HG03097 (cell line): ENCODE measurements at regions not wholly inside any gene's neighbourhood (a gene's known extent, or its start where the extent isn't known, plus 50 kb on each side); places are given as distances from the start of the nearest gene placed in this dataset.
"Not testable (repeated sequence)": the region's sequence is repeated elsewhere in the genome, so short reads cannot be mapped to it uniquely, and the experiment has no call there.

ENCODE experiments used
- ATAC-seq: cut with Tn5 transposase; IDR thresholded peaks from one replicate; pipeline ENCODE4 v1.9.1; 2021; ENCODE audit not compliant: unreplicated experiment, low FRiP score

- no peak for ATAC-seq
Observed at GRCh38 chr11:23611726-23612125, 751.5 kb upstream of the CCDC179 start.

GRCh38 chr11:23620617-23621016 lies 760.3 kb upstream of the CCDC179 start:
- ATAC-seq: no peak

GRCh38 chr11:23632293-23632692 lies 772.0 kb upstream of the CCDC179 start:
- no peak for ATAC-seq

- ATAC-seq: no peak
Observed at GRCh38 chr11:23644443-23644842, 784.2 kb upstream of the CCDC179 start.

- ATAC-seq: not testable (repeated sequence)
Observed at GRCh38 chr11:23652336-23652735, 792.1 kb upstream of the CCDC179 start.

- ATAC-seq: no peak
Observed at GRCh38 chr11:23653071-23653675, 792.9 kb upstream of the CCDC179 start.

- ATAC-seq: no peak
Observed at GRCh38 chr11:23668324-23668723, 808.0 kb upstream of the CCDC179 start.

- ATAC-seq: no peak
Observed at GRCh38 chr11:23673366-23673765, 813.1 kb upstream of the CCDC179 start.

GRCh38 chr11:23674866-23675265 lies 814.6 kb upstream of the CCDC179 start:
- no peak for ATAC-seq

- no peak for ATAC-seq
Observed at GRCh38 chr11:23679041-23679440, 817.8 kb upstream of the LUZP2 start.

- no peak for ATAC-seq
Observed at GRCh38 chr11:23679981-23680380, 816.9 kb upstream of the LUZP2 start.

GRCh38 chr11:23680488-23681230 lies 816.2 kb upstream of the LUZP2 start:
- ATAC-seq: no peak

- ATAC-seq: no peak
Observed at GRCh38 chr11:23684701-23685100, 812.2 kb upstream of the LUZP2 start.

GRCh38 chr11:23687991-23688390 lies 808.9 kb upstream of the LUZP2 start:
- ATAC-seq: no peak

GRCh38 chr11:23688411-23688810 lies 808.4 kb upstream of the LUZP2 start:
- no peak for ATAC-seq

- no peak for ATAC-seq
Observed at GRCh38 chr11:23688835-23689234, 808.0 kb upstream of the LUZP2 start.

GRCh38 chr11:23696688-23697415 lies 800.0 kb upstream of the LUZP2 start:
- ATAC-seq: no peak

- no peak for ATAC-seq
Observed at GRCh38 chr11:23704183-23704582, 792.7 kb upstream of the LUZP2 start.

- ATAC-seq: no peak
Observed at GRCh38 chr11:23711981-23712380, 784.9 kb upstream of the LUZP2 start.

GRCh38 chr11:23719016-23719415 lies 777.8 kb upstream of the LUZP2 start:
- ATAC-seq: no peak

- ATAC-seq: peak; percentile 82
Observed at GRCh38 chr11:23723861-23724260, 773.0 kb upstream of the LUZP2 start.

- ATAC-seq: no peak
Observed at GRCh38 chr11:23725752-23726151, 771.1 kb upstream of the LUZP2 start.
